Upper lobe of right lung (tissue), 1 donor: ENCODE measurements at regions not wholly inside any gene's neighbourhood (a gene's known extent, or its start where the extent isn't known, plus 50 kb on each side); places are given as distances from the start of the nearest gene placed in this dataset.
"Not testable (repeated sequence)": the region's sequence is repeated elsewhere in the genome, so short reads cannot be mapped to it uniquely, and the experiment has no call there.

Experiments used
- ATAC-seq: fragments of 200-7000 bp; cut with Tn5 transposase; one replicate; pipeline ENCODE4 v1.9.1; 2020; ENCODE audit warnings: mild to moderate bottlenecking, moderate library complexity
- DNase-seq: peaks from one replicate; pipeline ENCODE4 v3.0.0-alpha.2; 2020
- H3K27ac ChIP-seq: fragments of 200-600 bp; one replicate; pipeline ENCODE4 v1.8.0; 2022
- H3K27me3 ChIP-seq: fragments of 200-600 bp; one replicate; pipeline ENCODE4 v1.8.0; 2022; ENCODE audit warnings: mild to moderate bottlenecking
- H3K36me3 ChIP-seq: fragments of 200-600 bp; one replicate; pipeline ENCODE4 v1.8.0; 2022
- H3K4me1 ChIP-seq: fragments of 200-600 bp; one replicate; pipeline ENCODE4 v1.8.0; 2022
- H3K4me3 ChIP-seq: fragments of 200-600 bp; one replicate; pipeline ENCODE4 v1.8.0; 2022; ENCODE audit warnings: mild to moderate bottlenecking
- H3K9me3 ChIP-seq: fragments of 200-600 bp; one replicate; pipeline ENCODE4 v1.8.0; 2022
- intact Hi-C: fragments of 100-400 bp; cut with DNase I; formaldehyde crosslinking; loops from one replicate; pipeline ENCODE4 v1.11.0; 2022
- TF ChIP-seq, protein P1 (sequence below): fragments of 200-600 bp; IDR thresholded peaks from one replicate; pipeline ENCODE4 v1.8.0; 2022; ENCODE audit warnings: antibody characterized with exemption
- donor health status: DM: no; HTN: yes; CAD: no; lungs with severe emphysema.

GRCh38 chr3:72065872-72066641 lies 281.1 kb upstream of the PROK2 start:
- TF ChIP-seq, protein P1, sequence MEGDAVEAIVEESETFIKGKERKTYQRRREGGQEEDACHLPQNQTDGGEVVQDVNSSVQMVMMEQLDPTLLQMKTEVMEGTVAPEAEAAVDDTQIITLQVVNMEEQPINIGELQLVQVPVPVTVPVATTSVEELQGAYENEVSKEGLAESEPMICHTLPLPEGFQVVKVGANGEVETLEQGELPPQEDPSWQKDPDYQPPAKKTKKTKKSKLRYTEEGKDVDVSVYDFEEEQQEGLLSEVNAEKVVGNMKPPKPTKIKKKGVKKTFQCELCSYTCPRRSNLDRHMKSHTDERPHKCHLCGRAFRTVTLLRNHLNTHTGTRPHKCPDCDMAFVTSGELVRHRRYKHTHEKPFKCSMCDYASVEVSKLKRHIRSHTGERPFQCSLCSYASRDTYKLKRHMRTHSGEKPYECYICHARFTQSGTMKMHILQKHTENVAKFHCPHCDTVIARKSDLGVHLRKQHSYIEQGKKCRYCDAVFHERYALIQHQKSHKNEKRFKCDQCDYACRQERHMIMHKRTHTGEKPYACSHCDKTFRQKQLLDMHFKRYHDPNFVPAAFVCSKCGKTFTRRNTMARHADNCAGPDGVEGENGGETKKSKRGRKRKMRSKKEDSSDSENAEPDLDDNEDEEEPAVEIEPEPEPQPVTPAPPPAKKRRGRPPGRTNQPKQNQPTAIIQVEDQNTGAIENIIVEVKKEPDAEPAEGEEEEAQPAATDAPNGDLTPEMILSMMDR = no peak
- no peak overlapping the region for H3K4me3 ChIP-seq
- no peaks in the 10 kb centered on the region for H3K4me1 ChIP-seq
- no peak for ATAC-seq
- intact Hi-C loops = no loop called here
- H3K9me3 ChIP-seq = peaks cover 4% of the 10 kb centered on the region
- H3K27me3 ChIP-seq = peaks cover 3% of the 10 kb centered on the region
- H3K27ac ChIP-seq = no peak overlapping the region
- no peaks in the 10 kb centered on the region for H3K36me3 ChIP-seq
- DNase-seq = no peak

- Histone ChIP-seq H3K4me3 (no peak overlapping the region), H3K36me3 (no peaks in the 10 kb centered on the region), H3K27me3 (no peaks in the 10 kb centered on the region), H3K4me1 (no peaks in the 10 kb centered on the region), H3K9me3 (peaks cover 4% of the 10 kb centered on the region), H3K27ac (no peak overlapping the region)
- DNase-seq (no peak), ATAC-seq (no peak)
- TF ChIP-seq, protein P1 = no peak
- intact Hi-C loops = no loop called here
Observed at GRCh38 chr3:72065236-72065635, 280.3 kb upstream of the PROK2 start.

DNA sequence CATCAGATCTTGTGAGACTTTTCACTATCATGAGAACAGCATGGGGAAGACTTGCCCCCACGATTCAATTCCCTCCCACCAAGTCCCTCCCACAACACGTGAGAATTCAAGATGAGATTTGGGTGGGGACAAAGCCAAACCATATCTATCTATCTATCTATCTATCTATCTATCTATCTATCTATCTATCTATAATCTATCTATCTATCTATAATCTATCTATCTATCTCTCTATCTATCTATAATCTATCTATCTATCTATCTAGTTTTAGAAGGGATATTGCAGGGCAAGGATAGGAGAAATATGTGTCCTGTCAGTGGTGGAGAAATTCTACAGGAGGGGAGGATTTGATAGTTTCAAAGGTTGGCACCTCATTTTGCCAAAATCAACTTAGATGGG lies 279.8 kb upstream of the PROK2 start:
- DNase-seq, intact Hi-C loops, H3K4me1 ChIP-seq, H3K4me3 ChIP-seq, H3K27ac ChIP-seq, H3K9me3 ChIP-seq, ATAC-seq, H3K27me3 ChIP-seq, H3K36me3 ChIP-seq: not testable (repeated sequence)

DNA sequence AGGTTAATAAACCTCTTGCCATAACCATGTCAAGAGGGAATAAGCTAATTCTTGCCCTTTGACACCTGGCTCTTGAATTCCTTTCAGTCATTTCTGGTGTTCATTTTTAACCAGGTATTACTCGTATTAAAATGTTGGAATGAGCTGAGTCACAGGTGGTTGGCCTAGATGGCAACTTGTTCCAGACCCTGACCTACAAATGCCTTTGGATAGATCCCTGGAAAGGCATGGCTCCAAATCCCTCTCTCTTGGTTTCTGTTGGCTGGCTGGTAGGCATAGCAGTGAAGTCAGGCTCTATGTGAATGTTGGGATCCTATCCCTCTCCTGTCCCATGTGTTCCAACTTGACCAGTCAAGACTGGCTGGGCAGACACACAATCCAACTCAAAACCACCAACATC lies 277.1 kb upstream of the PROK2 start:
- no peak overlapping the region for H3K27ac ChIP-seq
- TF ChIP-seq, protein P1 = no peak

GRCh38 chr3:72060447-72061034 lies 275.6 kb upstream of the PROK2 start:
- TF ChIP-seq, protein P1 = no peak
- H3K4me3 ChIP-seq = no peak overlapping the region
- ATAC-seq (no peak), DNase-seq (no peak)
- no peaks in the 10 kb centered on the region for H3K36me3 ChIP-seq
- no peaks in the 10 kb centered on the region for H3K4me1 ChIP-seq
- intact Hi-C loops = no loop called here
- H3K27me3 ChIP-seq = no peaks in the 10 kb centered on the region
- H3K9me3 ChIP-seq = peaks cover 4% of the 10 kb centered on the region
- no peak overlapping the region for H3K27ac ChIP-seq

More for the DNA sequence above, 277.1 kb upstream of the PROK2 start:
- Histone ChIP-seq H3K9me3 (peaks cover 4% of the 10 kb centered on the region), H3K27me3 (no peaks in the 10 kb centered on the region), H3K4me3 (no peak overlapping the region), H3K36me3 (no peaks in the 10 kb centered on the region), H3K4me1 (no peaks in the 10 kb centered on the region)
- intact Hi-C loops = no loop called here
- DNase-seq (no peak), ATAC-seq (no peak)

DNA sequence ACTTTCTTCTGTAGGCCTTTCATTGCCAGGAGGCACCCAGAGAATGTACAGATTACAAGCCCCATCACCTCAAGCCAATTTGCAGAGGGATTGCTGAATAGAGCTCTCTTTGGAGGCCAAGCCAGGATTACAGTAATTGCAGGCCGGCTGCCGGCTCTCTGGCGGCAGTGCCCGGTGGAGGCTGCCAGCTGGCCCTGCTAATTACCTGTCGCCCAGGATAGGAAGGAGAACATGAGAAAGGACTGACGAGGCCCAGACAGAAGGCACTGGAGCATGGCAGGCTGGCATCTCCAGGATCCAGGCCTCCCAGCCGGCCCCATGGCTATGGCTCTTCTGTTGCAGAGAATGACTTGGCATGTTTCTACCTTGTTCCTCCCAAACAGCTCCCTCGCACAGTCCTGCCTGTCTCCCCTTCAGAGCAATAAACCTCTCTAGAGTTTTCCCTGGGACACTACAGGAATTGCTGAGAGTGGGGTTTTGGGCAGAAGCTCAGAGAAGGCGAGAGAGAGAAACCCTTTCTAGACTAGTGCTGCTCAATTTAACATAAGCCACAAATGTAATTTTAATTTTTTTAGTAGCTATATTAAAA lies 273.6 kb upstream of the PROK2 start:
- Histone ChIP-seq H3K4me3 (no peak overlapping the region), H3K27ac (no peak overlapping the region), H3K9me3 (peaks cover 1% of the 10 kb centered on the region), H3K27me3 (no peaks in the 10 kb centered on the region), H3K4me1 (no peaks in the 10 kb centered on the region), H3K36me3 (no peaks in the 10 kb centered on the region)
- TF ChIP-seq, protein P1 = no peak
- no peak for DNase-seq
- ATAC-seq = no peak
- intact Hi-C loops = no loop called here
